ENCODE measurements at regions not wholly inside any gene's neighbourhood (a gene's known extent, or its start where the extent isn't known, plus 50 kb on each side); places are given as distances from the start of the nearest gene placed in this dataset.

DNA sequence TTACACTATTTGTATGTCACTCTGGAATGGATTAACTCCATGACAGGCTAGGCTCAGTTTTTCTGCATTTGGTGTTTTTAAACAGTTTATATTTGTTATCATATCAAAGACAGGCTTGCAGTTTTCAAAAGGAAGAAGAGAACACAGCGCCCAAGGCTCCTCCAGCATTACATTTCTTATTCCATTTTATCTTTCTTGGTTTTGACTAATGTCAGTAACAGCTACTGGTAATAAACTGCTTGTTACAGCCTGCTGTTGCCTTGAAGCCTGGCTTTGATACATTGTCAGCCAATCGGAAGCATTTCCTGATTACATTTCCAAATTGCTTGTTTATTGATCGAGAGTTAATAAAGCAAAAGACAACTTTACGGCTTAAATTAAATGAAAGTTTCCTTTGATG, 166.0 kb upstream of the MDFIC start:
- Mint-ChIP-seq H3K4me1 (peaks cover 0 to 3% (median 0%) of the 10 kb centered on the region in 3 donors), H3K36me3 (no peaks in the 10 kb centered on the region), H3K27me3 (peaks cover 2% of the 10 kb centered on the region), H3K27ac (no peak overlapping the region), H3K4me3 (no peak overlapping the region), H3K9me3 (peaks cover 0 to 1% (median 0%) of the 10 kb centered on the region in 3 donors)

DNA sequence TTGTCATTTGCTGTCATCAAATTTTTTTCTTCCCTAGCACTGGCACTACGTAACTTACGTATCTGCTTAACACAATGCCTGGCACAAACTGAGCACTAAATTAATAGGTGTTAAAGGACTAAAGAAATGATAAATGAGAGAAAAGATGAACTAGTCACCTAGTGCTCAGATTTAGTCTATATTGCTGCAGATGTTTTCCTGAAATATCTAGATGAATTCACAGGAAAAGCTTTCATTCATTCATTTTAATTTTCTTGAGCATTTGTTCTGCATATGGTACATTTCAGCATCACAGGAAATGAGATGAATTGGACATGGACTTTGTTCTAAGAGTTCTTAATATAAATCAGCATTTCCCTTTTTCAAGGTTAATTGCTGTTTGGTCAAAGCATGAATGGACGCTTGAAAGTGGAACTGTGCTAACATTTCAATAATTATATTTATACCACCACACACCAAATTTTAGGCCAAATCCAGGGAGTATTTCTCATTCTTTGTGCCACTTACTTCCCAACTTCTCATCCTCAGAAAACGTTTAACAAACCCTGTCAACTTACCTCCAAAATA, 163.2 kb upstream of the MDFIC start:
- peaks cover 0 to 3% (median 0%) of the 10 kb centered on the region in 3 donors for H3K4me1 Mint-ChIP-seq
- H3K27ac Mint-ChIP-seq: no peak overlapping the region
- H3K36me3 Mint-ChIP-seq: no peaks in the 10 kb centered on the region
- no peak overlapping the region for H3K4me3 Mint-ChIP-seq
- peaks cover 3% of the 10 kb centered on the region for H3K27me3 Mint-ChIP-seq
- H3K9me3 Mint-ChIP-seq: no peaks in the 10 kb centered on the region

GRCh38 chr7:114759347-114760062, 162.4 kb upstream of the MDFIC start:
- no peak overlapping the region for H3K4me3 Mint-ChIP-seq
- peaks cover 0 to 3% (median 0%) of the 10 kb centered on the region in 3 donors for H3K4me1 Mint-ChIP-seq
- H3K27ac Mint-ChIP-seq: no peak overlapping the region
- H3K9me3 Mint-ChIP-seq: no peaks in the 10 kb centered on the region
- H3K36me3 Mint-ChIP-seq: no peaks in the 10 kb centered on the region
- H3K27me3 Mint-ChIP-seq: peaks cover 3% of the 10 kb centered on the region

- no peaks in the 10 kb centered on the region for H3K36me3 Mint-ChIP-seq
- H3K4me1 Mint-ChIP-seq: peaks cover 0 to 3% (median 0%) of the 10 kb centered on the region in 3 donors
- no peak overlapping the region for H3K4me3 Mint-ChIP-seq
- no peak overlapping the region for H3K27ac Mint-ChIP-seq
- H3K27me3 Mint-ChIP-seq: peaks cover 3% of the 10 kb centered on the region
- H3K9me3 Mint-ChIP-seq: no peaks in the 10 kb centered on the region
These were observed 161.4 kb upstream of the MDFIC start for GRCh38 chr7:114760477-114760876.

DNA sequence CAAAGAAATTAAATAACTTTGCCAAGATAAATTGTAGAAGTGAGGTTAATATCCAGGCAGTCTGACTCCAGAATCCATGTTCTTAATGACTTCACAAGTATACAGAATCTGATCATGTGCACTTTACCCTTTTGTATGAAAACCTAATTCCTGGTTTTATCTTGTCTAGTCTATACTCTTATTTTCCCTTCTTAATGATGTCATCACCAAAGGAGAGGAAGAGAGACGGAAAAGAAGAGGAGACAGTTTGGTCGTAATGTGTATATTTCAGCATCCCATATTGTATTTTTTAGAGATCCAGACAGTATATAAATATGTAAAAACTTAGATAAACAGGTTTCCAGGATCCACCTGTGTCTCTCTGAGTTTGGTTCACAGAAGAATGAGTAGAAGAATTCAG, 159.9 kb upstream of the MDFIC start:
- Mint-ChIP-seq H3K36me3 (no peaks in the 10 kb centered on the region), H3K9me3 (no peaks in the 10 kb centered on the region), H3K27ac (no peak overlapping the region), H3K27me3 (peaks cover 3% of the 10 kb centered on the region), H3K4me1 (peaks cover 0 to 3% (median 0%) of the 10 kb centered on the region in 3 donors), H3K4me3 (no peak overlapping the region)

GRCh38 chr7:114765331-114766040, 156.4 kb upstream of the MDFIC start:
- Mint-ChIP-seq H3K36me3 (no peaks in the 10 kb centered on the region), H3K27me3 (peaks cover 1% of the 10 kb centered on the region), H3K9me3 (no peaks in the 10 kb centered on the region), H3K27ac (no peak overlapping the region), H3K4me3 (no peak overlapping the region), H3K4me1 (peaks cover 0 to 2% (median 0%) of the 10 kb centered on the region in 3 donors)

- H3K27ac Mint-ChIP-seq: no peak overlapping the region
- no peaks in the 10 kb centered on the region for H3K9me3 Mint-ChIP-seq
These were observed 155.9 kb upstream of the MDFIC start for GRCh38 chr7:114766041-114766356.

DNA sequence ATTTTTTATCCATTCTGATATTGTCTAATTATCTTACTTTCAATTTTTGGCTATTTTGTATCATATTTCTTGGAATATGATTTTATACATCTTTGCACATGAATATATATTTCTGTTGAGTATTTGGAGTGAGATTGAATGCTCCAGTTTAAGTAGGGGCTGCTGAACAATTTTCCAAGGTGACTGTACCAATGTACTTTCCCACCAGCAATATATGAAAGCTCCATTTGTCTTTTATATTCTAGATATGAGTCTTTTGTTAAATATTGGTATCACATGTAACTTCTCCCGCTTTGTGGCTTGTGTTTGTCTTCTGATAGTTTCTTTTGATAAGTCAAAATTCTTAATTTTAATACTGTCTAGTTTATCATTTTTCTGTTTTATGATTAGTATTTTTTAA, 144.6 kb upstream of the MDFIC start:
- no peaks in the 10 kb centered on the region for H3K9me3 Mint-ChIP-seq
- no peaks in the 10 kb centered on the region for H3K4me1 Mint-ChIP-seq
- H3K36me3 Mint-ChIP-seq: no peaks in the 10 kb centered on the region
- H3K4me3 Mint-ChIP-seq: no peak overlapping the region
- no peak overlapping the region for H3K27ac Mint-ChIP-seq
- no peaks in the 10 kb centered on the region for H3K27me3 Mint-ChIP-seq

More at GRCh38 chr7:114766041-114766356, 155.9 kb upstream of the MDFIC start:
- Mint-ChIP-seq H3K4me3 (no peak overlapping the region), H3K4me1 (no peaks in the 10 kb centered on the region), H3K27me3 (peaks cover 1% of the 10 kb centered on the region), H3K36me3 (no peaks in the 10 kb centered on the region)

- peaks cover 0 to 2% (median 0%) of the 10 kb centered on the region in 3 donors for H3K9me3 Mint-ChIP-seq
- H3K4me3 Mint-ChIP-seq: no peak overlapping the region
- no peaks in the 10 kb centered on the region for H3K27me3 Mint-ChIP-seq
- no peak overlapping the region for H3K27ac Mint-ChIP-seq
- H3K4me1 Mint-ChIP-seq: no peaks in the 10 kb centered on the region
- no peaks in the 10 kb centered on the region for H3K36me3 Mint-ChIP-seq
These were observed 138.4 kb upstream of the MDFIC start for GRCh38 chr7:114783508-114783907.

- H3K27ac Mint-ChIP-seq: no peak overlapping the region
- H3K4me3 Mint-ChIP-seq: no peak overlapping the region
- H3K36me3 Mint-ChIP-seq: no peaks in the 10 kb centered on the region
- no peaks in the 10 kb centered on the region for H3K27me3 Mint-ChIP-seq
- no peaks in the 10 kb centered on the region for H3K4me1 Mint-ChIP-seq
- H3K9me3 Mint-ChIP-seq: peaks cover 0 to 4% (median 0%) of the 10 kb centered on the region in 3 donors
These were observed 137.7 kb upstream of the MDFIC start for GRCh38 chr7:114784177-114784576.

- H3K36me3 Mint-ChIP-seq: no peaks in the 10 kb centered on the region
- H3K4me1 Mint-ChIP-seq: no peaks in the 10 kb centered on the region
- no peak overlapping the region for H3K27ac Mint-ChIP-seq
- no peaks in the 10 kb centered on the region for H3K27me3 Mint-ChIP-seq
- H3K4me3 Mint-ChIP-seq: no peak overlapping the region
- peaks cover 0 to 4% (median 0%) of the 10 kb centered on the region in 3 donors for H3K9me3 Mint-ChIP-seq
These were observed 137.1 kb upstream of the MDFIC start for GRCh38 chr7:114784746-114785145.

- H3K4me1 Mint-ChIP-seq: no peaks in the 10 kb centered on the region
- H3K4me3 Mint-ChIP-seq: no peak overlapping the region
- H3K9me3 Mint-ChIP-seq: peaks cover 0 to 4% (median 0%) of the 10 kb centered on the region in 3 donors
- no peaks in the 10 kb centered on the region for H3K27me3 Mint-ChIP-seq
- no peak overlapping the region for H3K27ac Mint-ChIP-seq
- H3K36me3 Mint-ChIP-seq: no peaks in the 10 kb centered on the region
These were observed 136.4 kb upstream of the MDFIC start for GRCh38 chr7:114785496-114785895.

DNA sequence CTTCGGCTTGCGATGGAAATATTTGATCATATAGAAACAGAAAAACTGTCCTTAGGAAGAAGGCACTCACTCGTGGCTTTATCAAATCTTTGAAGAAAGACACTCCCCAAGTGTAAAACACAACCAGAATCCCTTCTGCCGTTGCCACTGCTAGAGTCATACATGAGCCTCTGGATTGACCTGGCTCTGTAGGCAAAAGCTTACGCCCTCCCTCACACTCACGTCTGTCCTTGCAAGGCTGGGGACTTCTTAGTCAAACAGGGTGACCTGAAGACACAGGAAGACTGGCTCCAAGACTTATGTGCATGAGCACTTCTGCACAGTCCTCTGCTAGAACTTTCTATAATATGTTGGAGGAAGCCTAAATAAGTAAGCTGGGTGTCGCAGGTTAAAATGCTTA, 135.4 kb upstream of the MDFIC start:
- H3K4me3 Mint-ChIP-seq: no peak overlapping the region
- H3K36me3 Mint-ChIP-seq: no peaks in the 10 kb centered on the region
- peaks cover 2% of the 10 kb centered on the region for H3K27me3 Mint-ChIP-seq
- peaks cover 0 to 4% (median 0%) of the 10 kb centered on the region in 3 donors for H3K9me3 Mint-ChIP-seq
- H3K27ac Mint-ChIP-seq: no peak overlapping the region
- no peaks in the 10 kb centered on the region for H3K4me1 Mint-ChIP-seq

DNA sequence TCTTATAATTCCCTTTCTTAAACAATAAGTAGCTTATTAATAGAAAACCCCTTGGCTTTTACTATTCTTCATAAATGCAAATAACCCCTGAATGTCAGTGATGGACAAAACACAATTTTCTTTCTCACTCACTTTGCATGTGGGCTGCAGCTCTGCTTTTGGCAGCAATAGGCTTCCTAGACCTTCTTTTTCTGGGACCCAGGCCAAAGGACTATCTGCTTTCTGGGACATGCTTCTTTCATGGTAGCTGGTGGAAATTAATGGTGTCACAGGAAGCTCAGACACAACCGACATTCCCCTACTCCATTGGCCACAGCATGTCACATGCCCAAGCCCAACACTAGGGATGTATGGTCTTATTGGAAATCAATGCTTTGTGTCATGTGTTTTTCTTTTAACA, 134.3 kb upstream of the MDFIC start:
- no peaks in the 10 kb centered on the region for H3K4me1 Mint-ChIP-seq
- peaks cover 2% of the 10 kb centered on the region for H3K27me3 Mint-ChIP-seq
- no peak overlapping the region for H3K4me3 Mint-ChIP-seq
- no peaks in the 10 kb centered on the region for H3K36me3 Mint-ChIP-seq
- H3K9me3 Mint-ChIP-seq: peaks cover 0 to 4% (median 0%) of the 10 kb centered on the region in 3 donors
- H3K27ac Mint-ChIP-seq: no peak overlapping the region

DNA sequence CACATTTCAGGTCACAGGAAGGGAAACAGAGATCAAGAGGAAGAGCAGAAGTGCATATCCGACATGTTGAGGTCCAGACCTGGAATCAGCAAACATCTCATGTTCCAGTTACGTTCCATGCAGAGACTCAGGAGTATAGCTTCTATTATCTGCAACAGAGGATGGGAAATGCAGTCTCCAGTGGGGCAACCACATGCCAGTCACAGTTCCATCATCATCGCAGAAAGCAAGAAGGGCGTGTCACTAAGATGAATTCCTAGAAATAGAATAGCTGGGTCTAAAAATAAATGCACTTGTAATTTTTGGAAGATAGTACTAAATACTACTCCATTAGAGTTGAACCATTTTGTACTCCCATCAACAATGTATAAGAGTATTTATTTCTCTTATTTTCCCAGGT, 133.2 kb upstream of the MDFIC start:
- H3K36me3 Mint-ChIP-seq: no peaks in the 10 kb centered on the region
- H3K27ac Mint-ChIP-seq: no peak overlapping the region
- H3K27me3 Mint-ChIP-seq: peaks cover 2% of the 10 kb centered on the region
- peaks cover 0 to 2% (median 0%) of the 10 kb centered on the region in 3 donors for H3K4me1 Mint-ChIP-seq
- peaks cover 0 to 4% (median 0%) of the 10 kb centered on the region in 3 donors for H3K9me3 Mint-ChIP-seq
- no peak overlapping the region for H3K4me3 Mint-ChIP-seq

Measured in IgD-negative memory B cell (primary cell).